Upper lobe of left lung (tissue), 4 donors: ENCODE measurements at regions not wholly inside any gene's neighbourhood (a gene's known extent, or its start where the extent isn't known, plus 50 kb on each side); places are given as distances from the start of the nearest gene placed in this dataset.

Source experiments
- CTCF ChIP-seq, 6 experiments: fragments of 450-650 bp in 4 of 6; fragments of 200-600 bp in 2 of 6; sonication (generic) in 2 of 6; IDR thresholded peaks; one replicate each; pipeline ENCODE4 v1.5.1; 2016 to 2019; ENCODE audit warnings: antibody characterized with exemption in 6 of 6
- POLR2A ChIP-seq, 4 donors: fragments of 450-650 bp; IDR thresholded peaks; one replicate each; pipeline ENCODE4 v1.5.1; 2016 to 2017; ENCODE audit warnings: antibody characterized with exemption in 4 of 4, mild to moderate bottlenecking in 2 of 4

- no peak for TF ChIP-seq CTCF (IDR thresholded peaks at IDR 0.05)
- peak in 1 of 4 donors; percentile 38 for TF ChIP-seq POLR2A (IDR thresholded peaks at IDR 0.05)
Measured at GRCh38 chr13:73715114-73715910, 418.9 kb downstream of the KLF12 start.
